ENCODE measurements at regions not wholly inside any gene's neighbourhood (a gene's known extent, or its start where the extent isn't known, plus 50 kb on each side); places are given as distances from the start of the nearest gene placed in this dataset.
A peak's percentile ranks its signal among the peaks of the same experiment; 100 is the strongest.

DNA sequence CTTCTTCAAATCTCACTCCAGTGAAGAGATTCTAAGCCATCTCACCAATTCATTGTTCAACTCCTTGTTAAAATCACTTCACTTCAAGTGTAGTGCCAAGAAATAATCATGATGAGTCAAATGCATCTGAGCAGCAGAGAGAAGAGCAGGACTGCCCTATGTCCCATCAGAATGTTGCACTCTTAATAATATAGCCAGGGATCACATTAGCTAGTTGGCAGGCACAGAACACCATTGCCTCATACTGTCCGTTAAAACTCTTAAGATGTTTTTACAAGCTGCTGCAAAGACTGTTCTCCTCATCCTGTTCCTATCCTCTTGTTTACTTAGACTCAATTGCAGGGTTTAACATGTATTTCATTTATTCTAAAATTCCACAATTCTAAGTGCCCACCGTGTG is 432.9 kb downstream of the PLPP3 start:
- ChIA-PET POLR2A (ENCODE audit: unreplicated experiment) (no interaction called here), CTCF (no interaction called here)
- no peak overlapping the region for H3K27ac ChIP-seq (ENCODE audit: low read length)
- ATAC-seq: peak; percentile 94
- TF ChIP-seq, protein P1, sequence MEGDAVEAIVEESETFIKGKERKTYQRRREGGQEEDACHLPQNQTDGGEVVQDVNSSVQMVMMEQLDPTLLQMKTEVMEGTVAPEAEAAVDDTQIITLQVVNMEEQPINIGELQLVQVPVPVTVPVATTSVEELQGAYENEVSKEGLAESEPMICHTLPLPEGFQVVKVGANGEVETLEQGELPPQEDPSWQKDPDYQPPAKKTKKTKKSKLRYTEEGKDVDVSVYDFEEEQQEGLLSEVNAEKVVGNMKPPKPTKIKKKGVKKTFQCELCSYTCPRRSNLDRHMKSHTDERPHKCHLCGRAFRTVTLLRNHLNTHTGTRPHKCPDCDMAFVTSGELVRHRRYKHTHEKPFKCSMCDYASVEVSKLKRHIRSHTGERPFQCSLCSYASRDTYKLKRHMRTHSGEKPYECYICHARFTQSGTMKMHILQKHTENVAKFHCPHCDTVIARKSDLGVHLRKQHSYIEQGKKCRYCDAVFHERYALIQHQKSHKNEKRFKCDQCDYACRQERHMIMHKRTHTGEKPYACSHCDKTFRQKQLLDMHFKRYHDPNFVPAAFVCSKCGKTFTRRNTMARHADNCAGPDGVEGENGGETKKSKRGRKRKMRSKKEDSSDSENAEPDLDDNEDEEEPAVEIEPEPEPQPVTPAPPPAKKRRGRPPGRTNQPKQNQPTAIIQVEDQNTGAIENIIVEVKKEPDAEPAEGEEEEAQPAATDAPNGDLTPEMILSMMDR (conservative IDR thresholded peaks at IDR 0.05; ENCODE audit: low read depth, low read length): no peak
- TF ChIP-seq EZH2 (IDR thresholded peaks at IDR 0.05; ENCODE audit: low read length, unreplicated experiment) (no peak), EZH2phosphoT487 (IDR thresholded peaks at IDR 0.05; ENCODE audit: borderline replicate concordance, low read length) (no peak)
- H3K9me3 ChIP-seq (ENCODE audit: low read length): no peaks in the 10 kb centered on the region
- H3F3A ChIP-seq (ENCODE audit: low read length, unreplicated experiment): no peaks in the 10 kb centered on the region
- H3K27me3 ChIP-seq (ENCODE audit: low read length): no peaks in the 10 kb centered on the region
- H3K4me1 ChIP-seq (ENCODE audit: insufficient read depth, low read length): no peaks in the 10 kb centered on the region
- H3K4me2 ChIP-seq (ENCODE audit: low read length): no peak overlapping the region
- no peaks in the 10 kb centered on the region for H3K9me2 ChIP-seq (replicated peaks; ENCODE audit: low read length)
- no peaks in the 10 kb centered on the region for H3K79me2 ChIP-seq (ENCODE audit: low read length)
- no peaks in the 10 kb centered on the region for H4K20me1 ChIP-seq (ENCODE audit: low read length)
- DNase-seq: peak; percentile 28
- BruUV-seq (replicated peaks): no TSS peak
- no peaks in the 10 kb centered on the region for H3K36me3 ChIP-seq (ENCODE audit: low read depth, low read length)
- intact Hi-C loops (cut with micrococcal nuclease): no loop called here
- no peak overlapping the region for H3K9ac ChIP-seq (ENCODE audit: low read length)
- H2AFZ ChIP-seq (ENCODE audit: low read length): no peak overlapping the region
- H3K4me3 ChIP-seq (ENCODE audit: low read length): no peak overlapping the region

DNA sequence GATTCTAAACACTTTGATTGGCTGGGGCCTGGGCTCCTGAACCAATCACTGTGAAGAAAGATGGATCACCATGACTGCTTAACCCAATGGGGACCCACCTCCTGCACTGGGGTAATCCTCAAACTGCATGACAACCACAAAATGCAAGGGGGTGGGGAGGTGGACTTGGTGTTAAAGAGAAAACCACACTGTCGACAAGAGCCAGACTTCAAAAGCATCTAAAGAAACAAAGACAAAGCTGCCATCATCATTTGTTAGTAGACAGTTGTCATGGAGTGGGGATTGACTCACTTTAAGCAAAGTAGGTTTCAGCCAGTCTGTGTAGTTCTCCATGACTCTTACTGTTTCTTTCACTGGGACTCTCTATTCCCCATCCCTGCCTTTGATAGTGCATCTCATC is 433.8 kb downstream of the PLPP3 start:
- Histone ChIP-seq H3K79me2 (ENCODE audit: low read length) (no peaks in the 10 kb centered on the region), H3K9ac (ENCODE audit: low read length) (no peak overlapping the region), H3K9me3 (ENCODE audit: low read length) (no peaks in the 10 kb centered on the region), H3K27ac (ENCODE audit: low read length) (no peak overlapping the region), H3K4me2 (ENCODE audit: low read length) (no peak overlapping the region), H3F3A (ENCODE audit: low read length, unreplicated experiment) (no peaks in the 10 kb centered on the region), H3K9me2 (replicated peaks; ENCODE audit: low read length) (no peaks in the 10 kb centered on the region), H3K4me3 (ENCODE audit: low read length) (no peak overlapping the region), H2AFZ (ENCODE audit: low read length) (no peak overlapping the region), H3K27me3 (ENCODE audit: low read length) (no peaks in the 10 kb centered on the region), H3K36me3 (ENCODE audit: low read depth, low read length) (no peaks in the 10 kb centered on the region), H3K4me1 (ENCODE audit: insufficient read depth, low read length) (no peaks in the 10 kb centered on the region), H4K20me1 (ENCODE audit: low read length) (no peaks in the 10 kb centered on the region)
- TF ChIP-seq EZH2phosphoT487 (IDR thresholded peaks at IDR 0.05; ENCODE audit: borderline replicate concordance, low read length) (no peak), EZH2 (IDR thresholded peaks at IDR 0.05; ENCODE audit: low read length, unreplicated experiment) (no peak)
- TF ChIP-seq, protein P1 (conservative IDR thresholded peaks at IDR 0.05; ENCODE audit: low read depth, low read length): no peak
- no peak for ATAC-seq
- POLR2A ChIA-PET (ENCODE audit: unreplicated experiment): no interaction called here
- intact Hi-C loops (cut with micrococcal nuclease): no loop called here
- CTCF ChIA-PET: no interaction called here
- no TSS peak for BruUV-seq (replicated peaks)
- no peak for DNase-seq

DNA sequence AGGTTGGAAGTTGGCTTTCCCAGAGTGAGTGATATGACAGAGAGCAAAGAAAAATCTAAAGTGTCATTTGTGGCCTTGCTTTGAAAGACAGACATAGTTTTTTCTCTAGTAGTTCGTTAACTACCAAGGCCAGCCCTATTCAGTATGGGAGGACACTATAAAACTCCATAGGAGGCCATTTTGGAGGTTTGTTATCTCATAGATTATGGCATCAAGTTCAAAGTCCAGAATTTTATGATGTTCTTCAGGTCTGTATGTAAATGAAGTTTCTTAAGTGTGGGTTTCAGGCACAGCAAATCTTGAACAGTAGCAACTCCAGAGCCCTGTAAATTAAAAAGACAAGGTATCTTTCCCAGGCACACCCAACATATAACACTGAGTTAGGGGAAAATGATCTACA is 437.1 kb downstream of the PLPP3 start:
- H3K27me3 ChIP-seq (ENCODE audit: low read length): no peaks in the 10 kb centered on the region
- intact Hi-C loops (cut with micrococcal nuclease): no loop called here
- ChIA-PET POLR2A (ENCODE audit: unreplicated experiment) (no interaction called here), CTCF (no interaction called here)
- no TSS peak for BruUV-seq (replicated peaks)
- peaks cover 5% of the 10 kb centered on the region; the same call in 1 of the 2 replicates for H3K4me1 ChIP-seq (ENCODE audit: insufficient read depth, low read length)
- H3K79me2 ChIP-seq (ENCODE audit: low read length): no peaks in the 10 kb centered on the region
- no peak overlapping the region for H2AFZ ChIP-seq (ENCODE audit: low read length)
- H3K9me2 ChIP-seq (replicated peaks; ENCODE audit: low read length): no peaks in the 10 kb centered on the region
- DNase-seq (no peak), ATAC-seq (no peak)
- no peaks in the 10 kb centered on the region for H3K9me3 ChIP-seq (ENCODE audit: low read length)
- no peak overlapping the region for H3K4me2 ChIP-seq (ENCODE audit: low read length)
- H3K27ac ChIP-seq (ENCODE audit: low read length): no peak overlapping the region
- no peaks in the 10 kb centered on the region for H4K20me1 ChIP-seq (ENCODE audit: low read length)
- no peaks in the 10 kb centered on the region for H3K36me3 ChIP-seq (ENCODE audit: low read depth, low read length)
- H3F3A ChIP-seq (ENCODE audit: low read length, unreplicated experiment): no peaks in the 10 kb centered on the region
- H3K9ac ChIP-seq (ENCODE audit: low read length): no peak overlapping the region
- no peak overlapping the region for H3K4me3 ChIP-seq (ENCODE audit: low read length)
- TF ChIP-seq, protein P1 (conservative IDR thresholded peaks at IDR 0.05; ENCODE audit: low read depth, low read length): no peak
- TF ChIP-seq EZH2 (IDR thresholded peaks at IDR 0.05; ENCODE audit: low read length, unreplicated experiment) (no peak), EZH2phosphoT487 (IDR thresholded peaks at IDR 0.05; ENCODE audit: borderline replicate concordance, low read length) (no peak)
